ENCODE measurements at regions not wholly inside any gene's neighbourhood (a gene's known extent, or its start where the extent isn't known, plus 50 kb on each side); places are given as distances from the start of the nearest gene placed in this dataset.

DNA sequence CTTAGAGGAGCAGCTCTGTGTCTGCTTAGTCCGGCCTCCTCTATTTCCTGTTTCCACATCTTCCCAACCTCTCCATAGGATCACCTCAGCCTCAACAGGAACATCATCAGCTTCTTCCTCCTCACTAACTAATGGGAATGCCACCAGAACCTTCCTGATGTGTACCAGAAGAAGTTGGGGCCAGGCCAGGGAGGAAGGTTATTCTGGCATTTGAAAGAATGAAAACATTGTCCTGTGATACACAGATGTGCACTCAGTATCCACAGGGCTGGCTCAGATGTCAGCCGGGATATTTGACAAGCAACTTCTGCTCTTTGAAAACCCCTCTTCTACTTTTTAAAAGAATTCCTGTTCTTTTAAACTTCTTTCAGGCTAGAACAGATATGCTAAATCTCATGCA, 63.6 kb downstream of the TMEM30B start:
- H3K4me3 ChIP-seq (ENCODE audit: low read length in 2 of 2), result no peak overlapping the region
- H3K36me3 ChIP-seq (ENCODE audit: control insufficient read depth in 2 of 2, insufficient read depth in 2 of 2, low read length in 1 of 2), result no peaks in the 10 kb centered on the region
- peaks cover 0 to 18% of the 10 kb centered on the region in 2 donors for H3K27me3 ChIP-seq (ENCODE audit: control insufficient read depth in 2 of 2, insufficient read depth in 1 of 2, low read length in 1 of 2)
- DNase-seq (ENCODE audit: low read depth in 6 of 9, low spot score in 9 of 9), result no peak
- peak overlapping the region in 1 of 2 donors; percentile 69 for H3K27ac ChIP-seq (ENCODE audit: low read depth in 1 of 2, low read length in 1 of 2)
- H3K4me1 ChIP-seq (ENCODE audit: control insufficient read depth in 2 of 2, insufficient read depth in 2 of 2, low read length in 2 of 2), result peaks cover 0 to 11% of the 10 kb centered on the region in 2 donors
- H3K9me3 ChIP-seq (ENCODE audit: control insufficient read depth in 2 of 2, insufficient read depth in 1 of 2, low read length in 1 of 2), result no peaks in the 10 kb centered on the region
- 80% methylated on average over 2 of the region's 2 CpGs for WGBS

- Histone ChIP-seq H3K36me3 (ENCODE audit: control insufficient read depth in 2 of 2, insufficient read depth in 2 of 2, low read length in 1 of 2) (no peaks in the 10 kb centered on the region), H3K27ac (ENCODE audit: low read depth in 1 of 2, low read length in 1 of 2) (no peak overlapping the region), H3K27me3 (ENCODE audit: control insufficient read depth in 2 of 2, insufficient read depth in 1 of 2, low read length in 1 of 2) (peaks cover 0 to 13% of the 10 kb centered on the region in 2 donors), H3K4me3 (ENCODE audit: low read length in 2 of 2) (no peak overlapping the region), H3K9me3 (ENCODE audit: control insufficient read depth in 2 of 2, insufficient read depth in 1 of 2, low read length in 1 of 2) (no peaks in the 10 kb centered on the region), H3K4me1 (ENCODE audit: control insufficient read depth in 2 of 2, insufficient read depth in 2 of 2, low read length in 2 of 2) (peaks cover 0 to 4% of the 10 kb centered on the region in 2 donors)
- 97% methylated on average over 5 of the region's 5 CpGs for WGBS
- no peak for DNase-seq (ENCODE audit: low read depth in 6 of 9, low spot score in 9 of 9)
Measured at GRCh38 chr14:61215222-61216020, 65.7 kb downstream of the TMEM30B start.

DNA sequence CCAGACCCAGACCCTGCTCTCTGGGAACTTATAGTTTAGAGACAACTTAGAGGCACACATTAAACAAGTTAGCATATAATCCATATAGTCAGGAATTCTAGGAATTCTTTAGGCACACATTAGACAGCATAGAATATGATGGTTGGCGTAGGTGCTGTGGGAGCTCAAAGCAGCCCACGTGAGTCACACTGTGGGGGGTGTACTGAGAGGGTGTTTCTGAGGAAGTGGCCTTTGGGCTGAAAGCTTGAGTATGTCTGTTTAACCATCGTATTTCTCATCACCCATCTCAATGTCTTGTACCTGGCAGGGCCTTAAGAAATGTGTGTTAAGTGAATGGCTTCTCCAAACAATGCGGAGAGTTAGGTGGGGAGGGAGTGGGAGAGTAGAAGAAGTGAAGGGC, 67.2 kb downstream of the TMEM30B start:
- Histone ChIP-seq H3K27me3 (ENCODE audit: control insufficient read depth in 2 of 2, insufficient read depth in 1 of 2, low read length in 1 of 2) (peaks cover 0 to 9% of the 10 kb centered on the region in 2 donors), H3K4me3 (ENCODE audit: low read length in 2 of 2) (no peak overlapping the region), H3K9me3 (ENCODE audit: control insufficient read depth in 2 of 2, insufficient read depth in 1 of 2, low read length in 1 of 2) (no peaks in the 10 kb centered on the region), H3K36me3 (ENCODE audit: control insufficient read depth in 2 of 2, insufficient read depth in 2 of 2, low read length in 1 of 2) (no peaks in the 10 kb centered on the region), H3K27ac (ENCODE audit: low read depth in 1 of 2, low read length in 1 of 2) (no peak overlapping the region), H3K4me1 (ENCODE audit: control insufficient read depth in 2 of 2, insufficient read depth in 2 of 2, low read length in 2 of 2) (peaks cover 0 to 3% of the 10 kb centered on the region in 2 donors)
- no peak for DNase-seq (ENCODE audit: low read depth in 6 of 9, low spot score in 9 of 9)
- 91% methylated on average over 4 of the region's 4 CpGs for whole genome bisulfite sequencing

- H3K4me3 ChIP-seq (ENCODE audit: low read length in 2 of 2), result no peak overlapping the region
- WGBS, result 93% methylated on average over 3 of the region's 3 CpGs
- DNase-seq (ENCODE audit: low read depth in 6 of 9, low spot score in 9 of 9), result no peak
Measured at GRCh38 chr14:61213191-61213621, 67.9 kb downstream of the TMEM30B start.

DNA sequence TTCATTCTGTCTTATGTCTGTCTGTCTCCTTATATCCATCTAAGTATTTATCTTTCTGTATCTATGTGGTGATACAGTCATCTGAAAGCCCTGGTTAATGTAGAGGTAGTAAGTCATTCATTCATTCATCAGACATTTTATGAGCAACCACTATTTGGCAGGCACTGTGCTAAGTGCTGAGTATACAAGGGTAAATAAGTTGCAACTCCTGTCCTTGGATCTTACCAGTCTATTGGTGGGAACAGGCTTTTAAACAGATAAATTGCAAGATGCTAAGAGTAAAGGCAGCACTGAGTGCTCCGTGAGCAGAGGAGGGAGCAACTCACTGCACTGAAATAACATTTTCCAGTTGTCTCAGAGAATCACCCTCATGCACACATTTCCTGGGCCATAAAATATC, 68.6 kb downstream of the TMEM30B start:
- H3K27me3 ChIP-seq (ENCODE audit: control insufficient read depth in 2 of 2, insufficient read depth in 1 of 2, low read length in 1 of 2), result peaks cover 0 to 5% of the 10 kb centered on the region in 2 donors
- H3K4me3 ChIP-seq (ENCODE audit: low read length in 2 of 2), result no peak overlapping the region
- no peak overlapping the region for H3K27ac ChIP-seq (ENCODE audit: low read depth in 1 of 2, low read length in 1 of 2)
- DNase-seq (ENCODE audit: low read depth in 6 of 9, low spot score in 9 of 9), result no peak
- no peaks in the 10 kb centered on the region for H3K9me3 ChIP-seq (ENCODE audit: control insufficient read depth in 2 of 2, insufficient read depth in 1 of 2, low read length in 1 of 2)
- H3K36me3 ChIP-seq (ENCODE audit: control insufficient read depth in 2 of 2, insufficient read depth in 2 of 2, low read length in 1 of 2), result no peaks in the 10 kb centered on the region
- H3K4me1 ChIP-seq (ENCODE audit: control insufficient read depth in 2 of 2, insufficient read depth in 2 of 2, low read length in 2 of 2), result no peaks in the 10 kb centered on the region
- 91% methylated on average over 1 of the region's 1 CpG for WGBS

More at GRCh38 chr14:61213191-61213621, 67.9 kb downstream of the TMEM30B start:
- H3K9me3 ChIP-seq (ENCODE audit: control insufficient read depth in 2 of 2, insufficient read depth in 1 of 2, low read length in 1 of 2), result no peaks in the 10 kb centered on the region
- no peak overlapping the region for H3K27ac ChIP-seq (ENCODE audit: low read depth in 1 of 2, low read length in 1 of 2)
- peaks cover 0 to 5% of the 10 kb centered on the region in 2 donors for H3K27me3 ChIP-seq (ENCODE audit: control insufficient read depth in 2 of 2, insufficient read depth in 1 of 2, low read length in 1 of 2)
- H3K4me1 ChIP-seq (ENCODE audit: control insufficient read depth in 2 of 2, insufficient read depth in 2 of 2, low read length in 2 of 2), result no peaks in the 10 kb centered on the region
- no peaks in the 10 kb centered on the region for H3K36me3 ChIP-seq (ENCODE audit: control insufficient read depth in 2 of 2, insufficient read depth in 2 of 2, low read length in 1 of 2)

DNA sequence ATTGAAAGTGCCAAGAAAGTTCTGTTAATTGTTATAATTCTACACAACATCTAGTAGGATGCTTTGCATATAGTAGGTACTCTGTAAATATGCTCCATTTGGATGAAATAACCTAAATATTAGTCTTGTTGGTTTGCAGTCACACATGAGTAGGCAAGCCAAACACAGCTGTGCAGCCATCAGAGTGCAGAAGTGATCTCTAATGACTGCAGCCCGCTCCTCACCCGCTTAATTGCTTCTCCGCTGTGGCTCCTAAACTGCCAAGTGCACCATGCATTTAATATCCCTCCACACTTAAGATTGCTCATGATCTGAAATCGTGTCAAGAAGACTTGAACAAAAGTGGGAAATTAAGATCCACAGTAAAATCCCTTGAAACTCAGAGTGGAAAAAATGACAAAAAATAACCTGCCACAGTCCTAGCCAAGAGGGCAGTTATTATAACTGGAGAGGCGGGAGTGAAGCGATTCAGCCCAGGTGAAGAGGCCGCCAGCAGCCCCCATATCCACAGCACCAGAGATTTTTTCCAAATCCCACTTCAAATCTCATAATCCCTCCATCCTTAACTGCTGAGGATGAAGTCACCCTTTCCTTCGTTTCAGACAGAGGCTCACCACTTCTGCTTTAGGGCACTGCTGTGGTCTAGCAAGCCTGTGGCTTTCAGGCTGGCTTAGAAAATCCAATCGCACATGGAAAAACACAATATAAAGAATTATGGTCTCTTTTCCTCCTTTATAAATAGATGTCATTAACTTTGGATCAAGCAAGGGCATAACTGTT, 69.5 kb downstream of the TMEM30B start:
- Histone ChIP-seq H3K36me3 (ENCODE audit: control insufficient read depth in 2 of 2, insufficient read depth in 2 of 2, low read length in 1 of 2) (no peaks in the 10 kb centered on the region), H3K4me3 (ENCODE audit: low read length in 2 of 2) (no peak overlapping the region), H3K27ac (ENCODE audit: low read depth in 1 of 2, low read length in 1 of 2) (no peak overlapping the region), H3K4me1 (ENCODE audit: control insufficient read depth in 2 of 2, insufficient read depth in 2 of 2, low read length in 2 of 2) (no peaks in the 10 kb centered on the region), H3K9me3 (ENCODE audit: control insufficient read depth in 2 of 2, insufficient read depth in 1 of 2, low read length in 1 of 2) (no peaks in the 10 kb centered on the region), H3K27me3 (ENCODE audit: control insufficient read depth in 2 of 2, insufficient read depth in 1 of 2, low read length in 1 of 2) (peaks cover 0 to 3% of the 10 kb centered on the region in 2 donors)
- WGBS, result 73% methylated on average over 9 of the region's 9 CpGs
- DNase-seq (ENCODE audit: low read depth in 6 of 9, low spot score in 9 of 9), result no peak

DNA sequence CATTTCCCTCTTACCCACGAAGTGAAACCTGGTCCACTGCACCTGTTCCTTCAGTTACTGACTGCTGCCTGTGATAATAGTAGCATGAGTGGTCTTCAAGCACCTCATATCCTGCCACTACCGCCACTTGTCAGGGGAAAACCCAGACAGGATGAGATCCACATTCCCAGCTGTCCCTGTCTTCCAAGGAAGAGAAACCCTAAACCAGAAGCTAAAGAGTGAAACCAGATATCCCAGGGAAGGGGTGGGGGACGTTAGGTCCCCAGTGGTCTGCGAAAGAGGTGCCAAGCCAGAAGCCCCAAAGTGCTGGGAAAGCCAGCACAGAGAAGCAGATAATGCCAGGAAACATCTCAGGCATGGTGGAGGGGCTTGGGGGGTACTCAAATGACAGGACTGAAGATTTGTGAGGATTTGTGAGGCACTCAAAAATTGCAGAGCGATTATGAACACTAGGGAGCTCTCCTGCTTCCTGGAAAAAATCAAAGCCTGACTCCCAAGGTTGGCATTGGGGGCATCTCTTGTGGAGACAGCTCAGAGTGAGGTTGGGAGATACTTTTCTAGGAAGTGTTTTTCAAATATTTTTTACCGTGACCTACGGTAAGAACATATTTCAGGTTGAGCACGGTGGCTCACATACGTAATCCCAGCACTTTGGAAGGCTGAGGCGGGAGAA, 77.9 kb downstream of the TMEM30B start:
- WGBS, result 78% methylated on average over 10 of the region's 10 CpGs
- no peaks in the 10 kb centered on the region for H3K9me3 ChIP-seq (ENCODE audit: control insufficient read depth in 2 of 2, insufficient read depth in 1 of 2, low read length in 1 of 2)
- H3K27me3 ChIP-seq (ENCODE audit: control insufficient read depth in 2 of 2, insufficient read depth in 1 of 2, low read length in 1 of 2), result peaks cover 0 to 3% of the 10 kb centered on the region in 2 donors
- H3K27ac ChIP-seq (ENCODE audit: low read depth in 1 of 2, low read length in 1 of 2), result peak overlapping the region in 1 of 2 donors; percentile 24
- H3K36me3 ChIP-seq (ENCODE audit: control insufficient read depth in 2 of 2, insufficient read depth in 2 of 2, low read length in 1 of 2), result no peaks in the 10 kb centered on the region
- no peak overlapping the region for H3K4me3 ChIP-seq (ENCODE audit: low read length in 2 of 2)
- DNase-seq (ENCODE audit: low read depth in 6 of 9, low spot score in 9 of 9), result peak in 1 of 9 donors; percentile 24
- no peaks in the 10 kb centered on the region for H3K4me1 ChIP-seq (ENCODE audit: control insufficient read depth in 2 of 2, insufficient read depth in 2 of 2, low read length in 2 of 2)

GRCh38 chr14:61202124-61202523, 79.0 kb downstream of the TMEM30B start:
- Histone ChIP-seq H3K9me3 (ENCODE audit: control insufficient read depth in 2 of 2, insufficient read depth in 1 of 2, low read length in 1 of 2) (no peaks in the 10 kb centered on the region), H3K4me3 (ENCODE audit: low read length in 2 of 2) (no peak overlapping the region), H3K27ac (ENCODE audit: low read depth in 1 of 2, low read length in 1 of 2) (no peak overlapping the region), H3K36me3 (ENCODE audit: control insufficient read depth in 2 of 2, insufficient read depth in 2 of 2, low read length in 1 of 2) (no peaks in the 10 kb centered on the region), H3K4me1 (ENCODE audit: control insufficient read depth in 2 of 2, insufficient read depth in 2 of 2, low read length in 2 of 2) (no peaks in the 10 kb centered on the region), H3K27me3 (ENCODE audit: control insufficient read depth in 2 of 2, insufficient read depth in 1 of 2, low read length in 1 of 2) (peaks cover 0 to 3% of the 10 kb centered on the region in 2 donors)
- no peak for DNase-seq (ENCODE audit: low read depth in 6 of 9, low spot score in 9 of 9)
- WGBS, result 90% methylated on average over 3 of the region's 3 CpGs

GRCh38 chr14:61201171-61201570, 80.0 kb downstream of the TMEM30B start:
- Histone ChIP-seq H3K27me3 (ENCODE audit: control insufficient read depth in 2 of 2, insufficient read depth in 1 of 2, low read length in 1 of 2) (peaks cover 0 to 3% of the 10 kb centered on the region in 2 donors), H3K36me3 (ENCODE audit: control insufficient read depth in 2 of 2, insufficient read depth in 2 of 2, low read length in 1 of 2) (no peaks in the 10 kb centered on the region), H3K4me3 (ENCODE audit: low read length in 2 of 2) (no peak overlapping the region), H3K4me1 (ENCODE audit: control insufficient read depth in 2 of 2, insufficient read depth in 2 of 2, low read length in 2 of 2) (no peaks in the 10 kb centered on the region), H3K9me3 (ENCODE audit: control insufficient read depth in 2 of 2, insufficient read depth in 1 of 2, low read length in 1 of 2) (no peaks in the 10 kb centered on the region), H3K27ac (ENCODE audit: low read depth in 1 of 2, low read length in 1 of 2) (no peak overlapping the region)
- WGBS, result 54% methylated on average over 3 of the region's 3 CpGs
- no peak for DNase-seq (ENCODE audit: low read depth in 6 of 9, low spot score in 9 of 9)
